Dedifferentiated amniotic fluid mesenchymal stem cell (primary cell): ENCODE measurements at regions not wholly inside any gene's neighbourhood (a gene's known extent, or its start where the extent isn't known, plus 50 kb on each side); places are given as distances from the start of the nearest gene placed in this dataset.
A peak's percentile ranks its signal among the peaks of the same experiment; 100 is the strongest.

Experiments
- DNase-seq: peaks from one replicate; pipeline ENCODE4 v3.0.0-alpha.2; 2016; ENCODE audit errors: extremely low spot score

DNA sequence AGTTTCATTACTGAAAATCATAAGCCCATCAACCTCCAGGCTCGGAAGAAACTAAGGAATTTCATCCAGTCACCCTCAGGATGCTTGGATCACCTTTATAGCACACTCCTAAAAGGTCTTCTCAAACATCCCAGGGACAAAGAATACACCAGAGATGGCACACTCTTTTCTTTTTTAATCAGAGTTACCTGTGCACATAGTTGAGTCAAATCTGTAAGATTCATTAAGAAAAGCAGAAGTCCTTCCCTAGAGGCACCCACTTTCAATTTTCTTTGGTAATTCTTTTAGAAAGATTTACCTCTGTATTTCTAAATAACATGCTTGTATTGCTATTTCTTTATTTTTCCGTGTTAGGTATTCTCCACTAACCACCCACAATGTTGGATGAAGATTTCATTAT is 50.6 kb upstream of the IL6 start:
- no peak for DNase-seq

DNA sequence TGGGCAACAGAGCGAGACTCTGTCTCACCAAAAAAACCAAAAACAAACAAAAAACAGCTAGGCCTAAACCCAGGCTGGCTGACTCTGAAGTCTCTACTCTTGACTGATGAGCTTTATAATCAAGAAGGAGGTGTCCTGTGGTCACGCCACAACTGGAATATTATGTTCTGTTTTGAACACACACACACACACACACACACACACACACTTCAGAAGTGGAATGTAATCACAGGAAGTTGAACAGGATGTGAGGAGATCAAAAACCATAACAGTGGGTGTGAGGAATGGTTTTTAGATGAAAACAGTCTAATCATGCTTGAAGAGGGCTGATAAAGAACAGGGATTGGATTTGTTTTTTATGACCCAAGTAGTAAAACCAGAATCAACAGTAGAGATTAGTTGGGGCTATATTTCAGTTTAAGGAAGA is 51.1 kb upstream of the IL6 start:
- no peak for DNase-seq

DNA sequence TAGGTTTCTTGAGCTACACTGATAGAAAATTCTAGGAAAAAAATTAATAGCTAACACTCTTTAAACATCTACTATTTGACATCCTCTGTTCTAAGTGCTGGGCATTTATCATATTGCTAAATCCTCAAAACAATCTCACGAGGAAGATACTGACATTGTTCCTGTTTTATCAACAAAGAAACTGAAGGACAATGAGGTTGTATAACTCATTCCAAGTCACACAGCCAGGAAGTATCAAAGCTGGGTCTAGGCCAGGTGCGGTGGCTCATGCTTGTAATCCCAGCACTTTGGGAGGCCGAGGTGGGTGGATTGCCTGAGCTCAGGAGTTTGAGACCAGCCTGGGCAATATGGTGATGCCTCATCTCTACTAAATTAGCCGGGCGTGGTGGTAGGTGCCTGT is 51.6 kb upstream of the IL6 start:
- DNase-seq, result no peak

DNA sequence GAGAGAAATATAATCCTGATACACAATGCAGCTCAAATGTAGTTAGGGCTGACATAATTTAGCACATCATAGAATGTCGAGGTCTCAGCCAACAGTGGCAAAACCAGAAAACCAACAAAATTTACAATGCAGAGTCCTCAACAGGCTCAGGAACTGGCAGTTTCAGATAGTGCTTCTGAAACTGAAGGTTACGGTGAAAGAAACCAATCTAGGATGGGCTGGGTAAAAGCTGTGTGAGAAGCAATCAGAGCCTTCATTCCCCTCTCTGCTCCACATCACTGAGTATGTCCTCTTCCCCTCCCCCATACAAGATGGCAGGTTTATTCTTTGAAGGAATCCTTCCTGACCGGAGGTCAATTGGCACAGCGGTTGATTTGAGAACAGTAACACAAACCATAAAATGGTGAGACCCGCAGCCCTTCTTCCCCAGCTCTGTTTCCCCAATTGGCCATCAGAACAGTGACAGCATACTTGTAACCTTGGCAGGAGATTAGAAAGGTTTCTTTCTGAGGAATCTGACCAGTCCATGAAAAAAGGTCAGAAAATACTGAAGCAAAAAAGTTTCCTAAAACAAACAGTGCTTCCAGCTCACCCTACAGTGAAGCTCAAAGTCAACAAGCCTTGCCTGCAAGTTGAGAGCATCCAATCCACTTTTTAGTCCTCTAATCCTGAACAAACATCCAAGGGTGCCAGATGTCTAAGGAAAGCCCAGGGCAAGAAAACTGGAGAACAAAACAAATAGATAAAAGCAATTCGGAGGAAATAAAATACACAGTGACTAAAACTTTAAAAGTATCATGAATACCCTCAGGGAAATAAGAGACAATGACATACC is 53.9 kb upstream of the IL6 start:
- peak; percentile 35 for DNase-seq

DNA sequence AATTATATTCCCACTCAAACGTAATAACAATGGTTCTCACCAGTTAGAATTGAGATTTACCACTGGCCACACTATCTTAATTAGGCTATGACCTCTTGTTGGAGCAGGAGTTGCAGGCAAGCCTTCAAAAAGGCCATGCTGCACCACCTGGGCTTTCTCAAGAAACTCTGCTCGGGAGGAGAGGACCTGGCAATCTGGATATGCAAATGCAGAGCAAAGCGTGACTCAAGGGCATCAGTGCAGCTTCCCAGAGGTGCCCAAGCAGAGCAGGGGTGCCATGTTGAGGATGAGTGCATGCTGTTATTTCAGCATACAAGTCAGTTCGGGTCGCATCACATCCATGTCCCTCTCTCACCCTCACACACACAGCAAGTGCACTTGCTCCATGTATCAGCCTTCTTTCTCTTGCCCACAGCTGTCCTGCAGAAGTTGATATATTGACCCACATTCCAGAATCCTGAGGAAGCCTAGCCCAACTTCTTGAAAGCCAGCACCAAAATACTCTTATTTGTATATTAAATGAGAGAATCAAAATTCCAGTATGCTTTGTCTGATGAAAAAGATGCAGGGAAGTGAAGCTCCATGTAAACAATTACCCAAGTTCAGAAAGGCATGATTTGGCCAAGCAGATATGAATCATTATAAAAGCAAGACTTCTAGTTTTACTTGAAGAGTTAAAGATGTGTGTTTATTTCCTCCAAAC is 55.7 kb upstream of the IL6 start:
- DNase-seq, result peak; percentile 35

DNA sequence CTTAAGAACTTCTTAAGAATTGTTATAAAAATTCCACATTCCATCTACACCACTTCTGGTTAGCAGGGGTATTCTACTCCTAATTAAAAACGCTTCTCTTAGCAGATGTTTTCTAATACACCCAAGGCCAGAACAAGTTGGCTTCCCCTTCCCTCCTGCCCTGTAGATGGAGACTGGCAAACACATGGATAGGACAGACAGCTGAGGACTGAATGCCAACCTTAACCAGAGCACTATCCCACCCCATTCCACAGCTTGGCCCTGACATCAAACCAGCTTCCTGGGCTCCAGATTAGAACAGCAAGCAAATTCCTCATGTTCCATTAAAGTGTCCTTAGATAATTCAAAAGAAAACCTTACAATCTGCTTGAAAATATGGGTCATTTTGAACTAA is 56.6 kb upstream of the IL6 start:
- DNase-seq, result no peak

DNA sequence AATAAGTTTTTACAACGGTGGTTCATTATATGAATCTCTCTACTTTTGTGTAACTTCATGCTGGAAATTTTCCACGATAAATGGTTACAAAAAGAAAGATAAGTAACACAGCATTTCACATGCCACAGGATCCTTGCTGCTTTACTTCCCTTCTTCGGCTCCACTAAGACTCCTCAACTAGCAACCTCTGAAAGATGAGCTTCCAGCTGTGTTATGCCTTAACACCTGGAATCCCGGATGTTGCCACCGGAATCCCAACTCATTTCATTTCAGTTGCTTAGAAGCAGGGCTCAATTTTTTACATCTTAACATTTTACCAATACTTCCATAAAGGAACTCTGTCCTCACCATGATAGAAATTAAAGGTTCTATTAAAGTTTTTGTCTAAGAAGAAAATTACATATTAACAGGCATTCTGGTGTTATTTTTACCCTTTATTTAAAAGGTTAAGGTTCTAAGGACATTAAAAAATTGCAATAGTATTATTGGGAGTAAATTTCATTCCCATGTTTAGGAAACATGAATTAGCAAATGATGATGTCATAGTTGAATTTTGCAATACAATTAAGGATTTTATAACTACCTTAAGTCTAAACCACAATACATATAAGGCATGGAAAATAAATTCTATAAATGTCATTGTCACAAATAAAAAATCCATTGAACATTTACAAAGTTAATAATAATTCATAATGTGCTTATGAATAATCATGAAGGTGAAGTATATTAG is 57.1 kb upstream of the IL6 start:
- no peak for DNase-seq

DNA sequence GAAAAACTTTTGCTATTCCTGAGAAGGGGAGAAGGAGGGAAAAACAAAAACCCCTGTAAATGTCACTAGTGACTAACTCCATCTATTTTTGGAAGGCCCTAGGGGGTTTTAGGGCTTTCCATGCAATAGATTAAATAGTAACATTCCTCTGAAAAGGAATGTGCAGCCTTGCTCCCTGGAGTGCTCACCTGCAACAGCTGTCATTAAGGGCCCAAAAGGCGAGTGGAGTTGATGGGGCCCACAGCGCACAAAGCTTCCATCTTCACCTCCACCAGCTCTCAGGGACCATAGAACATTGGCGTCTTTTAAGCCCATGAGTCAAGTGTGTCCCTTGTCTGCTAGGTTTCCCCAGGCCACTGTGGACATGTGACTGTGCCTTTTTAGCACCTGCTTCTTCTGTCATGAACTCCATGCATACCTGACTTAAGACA is 58.0 kb upstream of the IL6 start:
- no peak for DNase-seq

DNA sequence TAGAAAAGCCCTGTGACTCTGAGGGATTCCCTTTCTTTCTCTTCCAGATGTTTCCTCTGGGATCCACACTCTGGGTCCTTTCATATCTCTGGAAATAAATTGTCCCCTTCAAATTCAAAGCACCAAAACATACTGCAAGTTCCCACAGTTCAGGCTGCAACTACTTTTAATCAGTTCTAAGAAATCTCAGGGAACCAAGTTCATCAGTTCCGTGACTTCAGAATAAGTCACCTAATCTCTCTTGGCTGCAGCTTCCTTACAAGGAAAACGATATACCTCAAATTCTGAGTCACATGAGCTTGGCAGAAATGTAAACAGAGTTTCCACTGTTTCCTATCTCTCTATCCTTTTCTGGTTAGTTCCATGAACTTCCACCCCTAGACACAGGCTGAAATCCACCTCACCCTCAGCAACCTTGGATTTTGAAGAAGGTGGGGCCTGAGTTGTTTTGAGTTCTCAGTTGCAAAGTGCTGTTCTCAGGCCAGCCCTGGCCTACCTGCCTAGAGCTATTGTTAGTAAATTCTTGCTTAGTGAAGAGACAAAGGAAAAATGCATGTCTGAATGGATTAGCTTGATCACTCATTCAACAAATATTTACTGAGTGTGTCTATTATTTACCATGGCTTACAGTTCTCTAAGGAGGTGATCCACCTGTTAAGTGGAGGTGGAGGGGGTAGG is 59.3 kb upstream of the IL6 start:
- DNase-seq, result peak; percentile 49

DNA sequence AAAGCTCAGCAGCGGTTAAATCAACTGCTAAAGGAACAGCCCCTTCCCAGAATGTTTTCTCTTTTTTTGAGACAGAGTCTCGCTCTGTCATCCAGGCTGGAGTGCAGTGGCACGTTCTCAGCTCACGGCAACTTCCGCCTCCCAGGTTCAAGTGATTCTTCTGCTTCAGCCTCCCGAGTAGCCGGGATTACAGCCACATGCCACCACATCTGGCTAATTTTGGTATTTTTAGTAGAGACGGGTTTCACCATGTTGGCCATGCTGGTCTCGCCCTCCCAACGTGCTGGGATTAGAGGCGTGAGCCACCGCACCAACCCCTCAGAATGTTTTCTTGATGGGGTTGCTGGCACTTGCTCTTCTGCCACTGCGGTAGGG is 59.8 kb upstream of the IL6 start:
- DNase-seq, result no peak

DNA sequence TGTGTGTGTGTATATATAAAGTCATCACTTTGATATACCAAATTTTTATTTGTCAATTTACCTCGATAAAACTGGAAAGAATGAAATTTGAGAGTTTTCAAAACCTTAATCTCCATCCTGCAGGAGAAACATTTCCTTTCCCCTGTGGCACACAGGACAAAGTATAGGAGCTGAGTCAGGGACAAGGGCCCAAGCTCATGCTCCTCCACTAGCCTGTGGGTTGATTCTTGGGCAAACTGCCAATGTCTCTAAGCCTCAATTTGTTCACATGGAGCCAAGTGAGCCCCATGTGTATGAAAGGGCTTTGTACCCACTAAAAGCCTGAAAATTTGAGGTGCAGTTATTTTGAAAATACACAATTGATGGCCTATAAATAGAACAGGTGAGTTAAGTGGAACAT is 60.3 kb upstream of the IL6 start:
- no peak for DNase-seq

DNA sequence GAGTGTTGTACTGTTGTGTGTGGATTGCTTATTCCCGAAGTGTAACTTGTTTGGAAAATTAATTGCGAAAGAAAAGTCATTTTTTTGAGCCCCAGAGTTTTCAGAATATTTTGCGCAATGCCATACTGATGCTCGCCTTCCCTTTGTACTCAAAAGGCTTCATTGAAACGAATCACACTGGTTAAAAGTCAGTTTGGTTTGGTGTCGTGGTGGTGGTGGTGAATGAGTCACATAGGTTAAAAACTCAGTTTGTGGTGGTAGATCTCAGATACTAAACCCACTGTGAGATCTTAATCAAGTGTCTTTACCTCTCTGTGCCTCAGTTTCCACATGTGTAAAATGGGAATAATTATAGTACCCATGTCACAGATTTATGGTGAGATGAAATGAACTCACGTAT is 61.1 kb upstream of the IL6 start:
- DNase-seq, result no peak

DNA sequence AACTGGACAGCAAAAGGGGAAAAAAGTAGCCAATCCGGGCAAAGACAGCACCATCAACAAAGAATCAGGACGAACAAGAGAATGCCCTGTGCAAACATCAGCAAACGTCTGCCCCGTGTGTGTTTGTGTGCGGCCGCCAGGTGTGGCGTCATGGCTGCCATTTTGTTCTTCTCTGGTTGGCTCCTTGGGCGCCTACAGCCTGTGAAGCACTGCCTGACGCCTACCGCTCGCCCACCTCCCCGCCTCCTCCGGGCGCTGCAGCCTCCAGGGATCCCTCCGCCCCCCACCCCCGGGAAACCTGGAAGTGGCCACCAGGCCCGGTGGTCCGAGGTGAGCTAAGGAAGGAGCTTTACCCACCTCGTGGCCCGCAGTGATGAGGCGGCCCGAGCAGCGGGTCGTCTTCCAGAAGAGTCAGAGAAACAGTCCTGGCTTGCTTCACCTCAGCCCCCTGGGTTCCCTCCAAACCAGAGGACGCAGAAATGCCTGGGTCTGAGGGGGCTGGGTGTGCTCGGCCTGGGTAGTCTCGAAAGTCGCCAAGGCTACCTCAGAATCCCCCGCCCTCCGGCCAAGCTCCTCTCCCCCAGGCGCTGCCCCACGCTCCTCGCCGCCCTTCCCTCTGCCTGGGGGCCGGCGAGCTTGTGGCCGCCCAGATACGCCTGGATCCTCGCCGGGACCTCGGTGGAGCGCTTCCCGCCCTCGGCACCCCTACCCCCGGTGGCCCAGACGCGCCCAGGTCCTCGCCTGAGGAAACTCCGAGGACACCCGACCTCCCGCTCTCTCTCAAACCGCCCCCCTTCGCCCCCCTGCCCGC is 61.8 kb upstream of the IL6 start:
- no peak for DNase-seq

DNA sequence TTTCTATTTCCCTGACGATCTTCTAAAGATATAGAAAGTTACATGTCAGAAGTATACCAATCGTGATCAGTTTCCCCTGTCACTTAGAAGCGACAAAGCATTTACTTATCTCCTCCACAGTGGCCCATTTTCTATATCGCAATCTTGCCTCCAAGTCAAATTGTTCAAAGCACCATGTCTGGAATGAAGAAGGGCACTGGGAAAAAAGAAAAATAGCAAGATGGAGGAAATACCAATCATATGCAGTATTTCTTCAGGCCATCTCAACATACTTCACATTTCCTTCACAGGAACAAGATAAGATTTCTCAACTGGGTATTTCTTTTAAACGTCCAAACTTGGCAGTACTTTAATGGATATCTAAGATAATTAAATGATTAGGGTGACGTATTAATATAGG is 63.3 kb upstream of the IL6 start:
- no peak for DNase-seq

DNA sequence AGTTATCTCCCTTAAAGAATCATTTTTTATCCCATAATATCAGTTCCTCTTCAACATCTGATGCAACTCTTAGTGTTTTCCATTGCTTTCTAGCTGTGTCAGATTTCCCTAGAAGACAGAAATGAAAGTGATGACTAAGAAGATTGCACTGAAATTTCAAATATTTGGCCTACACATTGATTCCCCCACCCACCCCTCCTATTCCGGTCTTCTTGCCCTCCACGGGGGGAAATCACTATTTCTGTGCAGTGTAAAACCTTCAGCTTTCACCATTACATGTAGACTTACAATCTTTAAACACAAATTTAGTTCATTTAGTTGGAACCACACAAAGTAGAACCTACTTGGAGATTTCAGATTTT is 63.7 kb upstream of the IL6 start:
- peak; percentile 93 for DNase-seq

DNA sequence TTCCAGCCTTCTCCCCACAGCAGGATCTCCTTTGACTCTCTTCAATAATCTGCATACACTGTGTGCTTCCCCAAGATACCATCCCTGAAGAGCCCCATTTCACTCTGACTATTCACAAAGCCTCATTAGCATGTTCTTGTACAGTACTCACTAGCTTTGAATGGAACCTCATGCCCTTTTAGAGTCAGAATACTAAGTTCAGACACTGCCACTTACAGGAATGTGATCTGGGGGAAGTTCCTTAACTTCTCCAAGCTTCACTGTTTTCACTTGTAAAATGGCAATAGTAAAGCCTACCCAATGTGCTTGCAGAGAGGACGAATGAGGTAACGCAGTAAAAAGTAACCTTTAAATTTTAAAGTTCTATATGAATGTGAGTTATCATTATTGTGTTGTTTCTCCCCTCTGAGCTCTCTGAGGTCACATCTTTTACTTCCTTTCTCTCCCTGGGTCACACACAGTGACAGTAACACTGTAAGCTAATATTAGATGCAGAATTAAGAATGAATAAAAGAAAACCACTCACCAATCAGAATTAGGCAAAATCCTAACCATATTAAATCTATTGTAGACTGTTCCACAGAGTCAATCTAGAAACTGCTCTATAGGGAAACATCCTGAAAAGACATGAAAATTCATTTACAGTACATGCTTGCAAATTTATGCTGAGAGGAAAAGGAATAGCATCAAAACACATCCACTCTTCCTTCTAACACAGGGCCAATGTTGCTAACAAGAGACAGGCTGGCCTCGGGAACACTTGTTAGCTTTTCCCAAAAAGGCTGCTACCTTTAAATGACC is 64.2 kb upstream of the IL6 start:
- DNase-seq, result no peak

DNA sequence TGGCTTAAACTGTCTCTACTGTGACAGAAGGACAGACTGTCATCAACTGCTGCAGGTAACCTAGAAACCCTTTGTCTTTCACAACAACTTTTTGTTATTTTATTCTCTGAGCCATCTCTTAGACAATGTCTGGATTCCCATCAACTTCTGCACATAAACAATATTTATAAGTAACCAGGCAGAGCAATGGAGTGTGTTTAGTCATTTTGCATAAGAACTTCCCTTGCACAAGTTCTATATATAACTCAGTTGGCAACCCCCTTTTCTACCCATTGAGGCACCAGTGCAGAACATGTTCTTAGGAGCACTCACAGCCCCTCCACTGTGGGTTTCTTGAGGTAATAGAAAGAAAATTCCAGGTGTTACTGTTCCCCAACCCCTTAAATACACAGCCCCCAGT is 65.0 kb upstream of the IL6 start:
- DNase-seq, result no peak

DNA sequence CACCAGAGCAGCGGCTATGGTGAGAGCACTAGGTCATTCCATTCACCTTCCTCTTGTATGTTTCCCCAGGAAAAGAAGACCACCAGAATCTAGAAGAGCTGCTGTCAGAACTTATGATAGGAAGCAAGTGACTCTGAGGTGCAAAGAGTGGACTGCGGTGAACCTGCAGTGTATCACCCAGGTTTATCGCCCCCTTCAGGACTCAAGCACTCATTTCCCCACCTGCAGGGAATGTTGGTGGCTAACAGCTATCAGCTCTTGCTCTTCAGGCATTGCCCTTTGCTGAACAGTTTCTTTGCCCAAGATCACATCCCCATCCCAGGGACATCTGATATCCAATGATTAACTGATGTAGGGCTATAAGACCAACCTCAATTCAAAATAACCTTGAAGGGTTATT is 66.3 kb upstream of the IL6 start:
- DNase-seq, result no peak

DNA sequence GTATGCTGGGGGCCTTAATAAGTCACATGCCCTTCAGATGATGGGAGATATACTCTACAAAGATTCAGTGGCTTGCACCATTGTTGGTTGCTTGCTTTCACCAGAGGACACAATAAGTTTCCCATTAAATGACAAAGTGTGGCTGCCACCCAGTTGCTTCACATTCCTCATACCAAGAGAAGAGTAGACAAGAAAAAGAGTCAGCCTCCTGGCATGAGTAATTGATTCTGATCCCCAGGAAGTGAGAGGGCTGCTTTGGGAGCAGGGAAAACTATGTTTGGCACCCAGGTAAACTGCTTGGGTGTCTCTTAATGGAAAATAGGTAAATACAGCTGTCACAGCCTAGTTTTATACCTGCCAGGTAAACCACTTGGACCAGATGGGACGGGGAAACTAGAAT is 66.7 kb upstream of the IL6 start:
- no peak for DNase-seq

DNA sequence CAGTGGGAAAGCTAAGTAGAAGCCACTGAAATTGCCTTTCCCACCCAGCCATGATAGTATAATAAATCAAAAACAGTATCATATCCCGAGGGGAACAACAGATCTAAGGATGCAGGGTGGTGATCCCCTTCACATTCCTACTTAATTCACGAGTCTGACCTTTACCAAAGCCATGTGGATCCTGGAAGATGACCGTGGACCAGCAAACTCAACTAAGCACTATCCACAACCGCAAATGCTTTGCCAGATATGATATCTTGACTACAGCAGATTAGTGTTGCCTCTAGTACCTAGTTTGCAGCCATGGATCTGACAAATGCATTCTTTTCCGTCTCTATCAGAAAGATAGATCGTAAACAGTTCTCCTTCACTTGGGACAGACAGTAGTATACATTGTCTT is 67.3 kb upstream of the IL6 start:
- no peak for DNase-seq

DNA sequence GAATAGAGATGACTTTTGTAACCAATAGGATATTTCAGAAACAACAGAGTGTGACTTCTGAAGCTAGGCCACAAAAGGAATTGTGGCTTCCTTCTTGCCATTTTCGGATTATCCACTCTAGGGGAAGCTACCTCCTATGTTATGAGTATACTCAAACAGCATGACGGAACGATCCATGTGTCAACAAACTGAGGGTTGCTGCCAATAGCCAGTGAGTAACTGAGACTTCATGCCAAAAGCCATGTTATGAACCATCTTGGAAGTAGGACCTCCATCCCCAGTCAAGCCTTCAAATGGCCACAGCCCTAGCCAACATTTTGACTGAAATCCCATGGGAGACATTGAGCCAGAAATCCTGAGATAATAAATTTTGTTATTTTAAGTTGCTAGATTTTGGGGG is 69.0 kb upstream of the IL6 start:
- no peak for DNase-seq
